Activated T-cell treated with anti-CD3 and anti-CD28 coated beads, Interleukin-2, amount 50 U/mL, for 72 hours (primary cell): ENCODE measurements at regions not wholly inside any gene's neighbourhood (a gene's known extent, or its start where the extent isn't known, plus 50 kb on each side); places are given as distances from the start of the nearest gene placed in this dataset.

Experiments used
- ATAC-seq, 2 donors: fragments of 150-1000 bp; cut with Tn5 transposase; replicated peaks in 1 of 2; 2 replicates each; pipeline ENCODE4 v1.10.0; 2021; ENCODE audit warnings: moderate library complexity in 2 of 2, mild to moderate bottlenecking in 1 of 2
- DNase-seq, 2 donors: peaks; one replicate each; pipeline ENCODE4 v3.0.0; 2021 to 2022; ENCODE audit warnings: mixed read lengths in 1 of 2
- H3K27ac Mint-ChIP-seq: one replicate; pipeline ENCODE4 v1.8.0; 2022; ENCODE audit warnings: mild to moderate bottlenecking, moderate library complexity, mixed read lengths
- H3K27me3 Mint-ChIP-seq: one replicate; pipeline ENCODE4 v1.8.0; 2022; ENCODE audit warnings: low read depth, mixed read lengths
- H3K36me3 Mint-ChIP-seq, 2 donors: one replicate each; pipeline ENCODE4 v1.8.0; 2022; ENCODE audit warnings: mixed read lengths in 2 of 2, mild to moderate bottlenecking in 1 of 2; ENCODE audit not compliant: insufficient read depth in 2 of 2
- H3K4me1 Mint-ChIP-seq: one replicate; pipeline ENCODE4 v1.8.0; 2022; ENCODE audit warnings: low read depth, mixed read lengths
- H3K4me3 Mint-ChIP-seq, 2 donors: one replicate each; pipeline ENCODE4 v1.8.0; 2022; ENCODE audit warnings: mild to moderate bottlenecking in 2 of 2, mixed read lengths in 2 of 2, moderate library complexity in 2 of 2
- H3K9me3 Mint-ChIP-seq, 2 donors: one replicate each; pipeline ENCODE4 v1.8.0; 2022; ENCODE audit warnings: mixed read lengths in 2 of 2

DNA sequence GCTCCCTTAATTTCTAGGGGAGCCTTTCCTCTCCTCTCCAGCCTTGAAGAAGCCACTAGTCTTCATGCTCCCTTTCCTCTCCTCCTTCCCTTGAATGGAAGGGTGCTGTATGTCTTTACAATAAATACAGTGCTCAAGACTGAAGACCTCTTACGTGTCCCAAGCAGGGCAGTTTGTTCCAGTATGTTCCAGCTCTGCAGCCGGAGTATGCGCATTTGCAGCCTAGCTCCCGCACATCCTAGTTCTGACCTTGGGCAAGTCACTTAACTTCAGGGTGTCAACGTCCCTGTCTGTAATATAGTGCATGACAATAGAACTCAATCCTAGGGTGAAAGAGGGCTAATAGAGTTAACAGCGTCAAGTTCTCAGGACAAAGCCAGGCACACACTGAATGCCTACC lies 208.0 kb downstream of the HAUS1 start:
- no peak overlapping the region for H3K4me3 Mint-ChIP-seq
- peaks cover 3 to 4% of the 10 kb centered on the region in 2 donors for H3K36me3 Mint-ChIP-seq
- H3K27me3 Mint-ChIP-seq: no peaks in the 10 kb centered on the region
- H3K9me3 Mint-ChIP-seq: peaks cover 0 to 2% of the 10 kb centered on the region in 2 donors
- no peak for DNase-seq
- H3K27ac Mint-ChIP-seq: no peak overlapping the region
- ATAC-seq: no peak
- H3K4me1 Mint-ChIP-seq: no peaks in the 10 kb centered on the region

DNA sequence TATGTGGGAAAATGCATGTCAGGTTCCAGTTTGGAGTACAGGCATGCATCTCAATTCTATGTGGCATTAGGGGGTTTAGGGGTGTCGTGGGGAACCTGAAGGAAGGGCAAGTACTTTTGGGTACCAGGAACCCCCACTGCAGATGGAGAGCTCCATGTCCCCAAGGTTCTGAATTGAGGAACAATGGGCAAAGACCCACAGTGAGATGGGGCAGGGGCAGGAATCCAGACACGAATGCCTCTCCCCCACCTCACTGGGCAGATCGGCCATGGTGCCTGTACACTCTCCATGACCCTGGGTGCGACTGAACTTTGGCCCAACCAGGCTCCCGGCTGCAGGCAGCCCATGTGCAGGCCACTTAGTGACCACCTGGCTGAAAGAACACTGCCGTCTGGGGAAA lies 209.3 kb downstream of the HAUS1 start:
- no peak overlapping the region for H3K4me3 Mint-ChIP-seq
- H3K4me1 Mint-ChIP-seq: no peaks in the 10 kb centered on the region
- H3K27ac Mint-ChIP-seq: no peak overlapping the region
- no peak for ATAC-seq
- DNase-seq: no peak
- no peaks in the 10 kb centered on the region for H3K27me3 Mint-ChIP-seq
- no peaks in the 10 kb centered on the region for H3K9me3 Mint-ChIP-seq
- H3K36me3 Mint-ChIP-seq: no peaks in the 10 kb centered on the region

DNA sequence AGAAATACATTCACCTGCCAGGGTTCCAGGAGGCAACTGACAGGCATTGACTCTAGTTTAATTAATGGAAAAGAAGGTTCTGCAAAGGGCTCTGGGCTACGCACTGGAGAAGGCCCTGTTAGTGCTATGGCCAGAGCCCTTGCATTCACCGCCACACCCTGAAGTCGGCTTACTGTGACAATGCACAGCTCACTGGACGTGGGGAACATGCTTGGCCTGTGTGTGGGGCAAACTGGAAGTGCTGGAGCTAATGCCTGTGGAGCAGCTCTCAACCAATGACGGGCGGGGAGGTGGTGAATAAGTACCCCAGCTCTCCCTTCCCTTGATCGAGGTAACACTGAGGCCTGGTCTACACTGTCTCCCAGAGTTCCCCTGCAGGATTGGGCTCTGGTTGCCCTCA lies 209.8 kb downstream of the HAUS1 start:
- Mint-ChIP-seq H3K4me1 (no peaks in the 10 kb centered on the region), H3K27ac (no peak overlapping the region), H3K27me3 (no peaks in the 10 kb centered on the region), H3K4me3 (no peak overlapping the region), H3K9me3 (no peaks in the 10 kb centered on the region), H3K36me3 (no peaks in the 10 kb centered on the region)
- no peak for DNase-seq
- ATAC-seq: no peak

DNA sequence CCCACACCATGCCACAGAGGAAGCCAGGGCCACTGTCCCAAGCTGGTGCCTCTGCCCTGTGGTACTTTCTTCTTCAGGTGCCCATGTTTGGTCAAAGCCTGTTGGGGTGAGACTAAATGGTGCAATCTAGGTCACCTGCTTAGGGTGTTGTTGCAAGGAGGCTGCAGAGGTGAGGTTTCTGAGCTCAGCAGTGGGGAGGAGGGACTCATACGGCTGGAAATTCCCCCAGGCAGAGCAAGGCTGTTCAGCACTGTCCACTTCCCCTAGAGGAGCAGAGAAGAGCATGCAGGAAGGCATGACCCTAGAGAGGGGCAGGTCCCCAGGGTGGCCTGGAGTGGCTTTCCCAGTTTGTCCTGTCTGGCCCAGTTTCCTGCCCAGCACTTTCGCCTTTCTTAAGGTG lies 211.0 kb downstream of the HAUS1 start:
- Mint-ChIP-seq H3K27me3 (no peaks in the 10 kb centered on the region), H3K36me3 (no peaks in the 10 kb centered on the region), H3K4me1 (no peaks in the 10 kb centered on the region), H3K4me3 (no peak overlapping the region), H3K9me3 (no peaks in the 10 kb centered on the region), H3K27ac (no peak overlapping the region)
- no peak for DNase-seq
- peak in 1 of 2 donors; percentile 35 for ATAC-seq

DNA sequence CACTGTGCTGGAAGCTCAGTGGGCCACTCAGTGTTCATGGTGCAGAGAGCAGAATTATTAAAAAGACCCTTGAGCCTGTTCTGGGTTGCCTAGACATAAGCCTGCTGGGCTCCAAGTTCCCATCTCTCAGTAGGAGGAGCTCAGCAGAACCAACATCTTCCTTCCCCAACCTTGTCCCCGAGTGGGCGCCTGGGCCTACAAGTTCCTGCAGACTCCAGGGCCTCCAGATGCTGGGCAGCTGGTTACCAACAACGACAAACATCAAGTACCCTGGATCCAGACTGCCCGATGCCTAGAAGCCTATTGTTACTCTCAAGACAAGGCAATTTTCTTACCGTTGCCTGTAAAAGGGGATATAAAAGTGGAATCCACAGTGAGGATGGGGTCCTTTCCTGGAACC lies 214.2 kb downstream of the HAUS1 start:
- Mint-ChIP-seq H3K9me3 (no peaks in the 10 kb centered on the region), H3K27ac (no peak overlapping the region), H3K36me3 (no peaks in the 10 kb centered on the region), H3K4me1 (no peaks in the 10 kb centered on the region), H3K4me3 (no peak overlapping the region), H3K27me3 (no peaks in the 10 kb centered on the region)
- ATAC-seq (no peak), DNase-seq (no peak)

GRCh38 chr18:46319783-46320182 lies 215.6 kb downstream of the HAUS1 start:
- DNase-seq: no peak
- H3K4me3 Mint-ChIP-seq: no peak overlapping the region
- no peaks in the 10 kb centered on the region for H3K36me3 Mint-ChIP-seq
- no peaks in the 10 kb centered on the region for H3K27me3 Mint-ChIP-seq
- no peaks in the 10 kb centered on the region for H3K9me3 Mint-ChIP-seq
- no peak overlapping the region for H3K27ac Mint-ChIP-seq
- peak; percentile 46 to 68 for ATAC-seq
- H3K4me1 Mint-ChIP-seq: no peaks in the 10 kb centered on the region

DNA sequence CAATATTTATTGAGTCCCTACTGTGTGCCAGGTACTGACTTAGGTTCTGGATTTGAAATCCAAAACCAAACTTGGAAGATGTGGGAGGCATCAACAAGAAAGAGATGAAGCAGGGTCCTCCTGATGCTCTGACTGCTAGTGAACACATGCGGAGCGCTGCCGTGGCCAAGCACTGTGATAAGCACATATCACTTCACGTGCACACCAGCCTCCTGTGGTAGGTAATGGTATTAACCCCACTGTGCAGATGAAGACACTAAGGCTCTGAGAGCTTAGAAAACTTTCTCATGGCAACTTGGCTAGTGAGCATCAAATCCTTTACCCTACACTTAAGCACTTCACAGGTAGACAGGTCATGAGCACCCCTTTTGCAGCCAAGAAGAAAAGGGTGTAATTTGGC lies 216.1 kb downstream of the HAUS1 start:
- ATAC-seq (no peak), DNase-seq (no peak)
- no peaks in the 10 kb centered on the region for H3K36me3 Mint-ChIP-seq
- no peak overlapping the region for H3K4me3 Mint-ChIP-seq
- no peaks in the 10 kb centered on the region for H3K27me3 Mint-ChIP-seq
- H3K9me3 Mint-ChIP-seq: no peaks in the 10 kb centered on the region
- no peaks in the 10 kb centered on the region for H3K4me1 Mint-ChIP-seq
- H3K27ac Mint-ChIP-seq: no peak overlapping the region

GRCh38 chr18:46320928-46321711 lies 216.9 kb downstream of the HAUS1 start:
- H3K27me3 Mint-ChIP-seq: no peaks in the 10 kb centered on the region
- no peak overlapping the region for H3K27ac Mint-ChIP-seq
- no peak overlapping the region for H3K4me3 Mint-ChIP-seq
- no peak for ATAC-seq
- no peaks in the 10 kb centered on the region for H3K36me3 Mint-ChIP-seq
- no peaks in the 10 kb centered on the region for H3K9me3 Mint-ChIP-seq
- no peaks in the 10 kb centered on the region for H3K4me1 Mint-ChIP-seq
- no peak for DNase-seq

- DNase-seq (no peak), ATAC-seq (no peak)
- Mint-ChIP-seq H3K9me3 (no peaks in the 10 kb centered on the region), H3K27ac (no peak overlapping the region), H3K4me1 (no peaks in the 10 kb centered on the region), H3K27me3 (no peaks in the 10 kb centered on the region), H3K36me3 (no peaks in the 10 kb centered on the region), H3K4me3 (no peak overlapping the region)
Measured at GRCh38 chr18:46321955-46322354, 217.8 kb downstream of the HAUS1 start.

GRCh38 chr18:46322411-46322891 lies 218.3 kb downstream of the HAUS1 start:
- Mint-ChIP-seq H3K4me1 (no peaks in the 10 kb centered on the region), H3K27ac (no peak overlapping the region), H3K4me3 (no peak overlapping the region), H3K36me3 (no peaks in the 10 kb centered on the region), H3K27me3 (no peaks in the 10 kb centered on the region), H3K9me3 (no peaks in the 10 kb centered on the region)
- no peak for DNase-seq
- no peak for ATAC-seq

DNA sequence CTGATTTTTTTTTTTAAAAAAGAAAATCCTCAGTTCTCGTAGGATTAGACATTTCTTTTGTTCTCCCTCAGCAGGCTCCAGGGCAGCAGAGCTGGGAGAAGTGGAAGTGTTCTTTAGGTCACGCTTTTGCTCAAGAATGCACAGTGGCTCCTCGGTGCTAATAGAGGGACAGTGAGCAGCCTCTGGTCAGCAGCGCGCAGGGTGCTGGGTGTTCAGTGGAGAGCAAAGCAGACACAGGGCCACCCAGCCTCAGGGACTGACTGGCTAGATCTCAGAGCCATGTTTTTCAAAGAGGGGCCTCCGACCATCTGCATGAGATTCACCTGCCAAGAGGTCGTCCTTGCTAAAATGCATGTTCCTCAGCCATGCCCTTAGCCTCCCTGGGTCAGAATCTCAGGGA lies 218.8 kb downstream of the HAUS1 start:
- ATAC-seq (no peak), DNase-seq (no peak)
- Mint-ChIP-seq H3K27me3 (no peaks in the 10 kb centered on the region), H3K36me3 (no peaks in the 10 kb centered on the region), H3K4me3 (no peak overlapping the region), H3K4me1 (no peaks in the 10 kb centered on the region), H3K9me3 (no peaks in the 10 kb centered on the region), H3K27ac (no peak overlapping the region)

DNA sequence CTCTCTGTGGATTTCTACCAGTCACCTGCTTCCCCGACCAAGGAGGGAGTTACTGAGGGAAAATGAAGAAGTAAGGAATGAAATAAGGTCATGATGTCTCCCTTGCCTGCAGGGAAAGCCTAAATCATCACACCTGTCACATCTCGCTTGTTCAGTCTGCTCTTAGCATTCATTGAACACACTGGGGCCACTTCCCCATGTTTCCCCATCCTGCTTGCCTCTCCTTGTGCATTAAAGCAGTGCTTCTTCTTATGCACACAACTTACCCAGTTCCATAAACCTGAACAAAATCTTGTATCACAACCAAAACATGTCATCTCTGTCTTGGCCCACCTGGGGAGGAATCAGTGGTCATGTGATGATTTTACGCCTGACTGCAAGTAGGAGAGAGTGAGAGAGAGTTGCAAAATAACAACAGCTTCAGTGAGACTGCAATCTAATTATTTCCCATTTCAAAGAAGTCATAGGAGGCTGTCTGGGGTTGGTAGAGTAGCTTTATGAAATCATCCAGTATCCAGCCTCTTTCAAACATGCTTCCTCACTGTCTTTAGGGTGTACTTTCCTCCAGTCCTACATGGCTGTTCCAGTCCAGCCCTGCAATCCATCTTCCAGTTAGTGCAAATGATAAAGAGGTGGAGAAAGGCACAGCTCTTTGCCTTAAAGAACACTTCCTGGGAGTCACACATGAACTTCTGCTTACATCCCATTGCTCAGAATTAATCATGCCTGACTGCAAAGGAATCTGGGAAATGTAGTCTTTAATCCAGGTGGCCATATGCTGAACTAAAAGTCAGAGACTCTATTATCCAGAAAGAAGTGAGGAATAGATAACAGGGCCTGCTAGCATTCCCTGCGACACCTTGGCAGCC lies 220.1 kb downstream of the HAUS1 start:
- ATAC-seq (no peak), DNase-seq (no peak)
- no peak overlapping the region for H3K27ac Mint-ChIP-seq
- no peaks in the 10 kb centered on the region for H3K4me1 Mint-ChIP-seq
- H3K36me3 Mint-ChIP-seq: no peaks in the 10 kb centered on the region
- peaks cover 1% of the 10 kb centered on the region for H3K27me3 Mint-ChIP-seq
- no peak overlapping the region for H3K4me3 Mint-ChIP-seq
- no peaks in the 10 kb centered on the region for H3K9me3 Mint-ChIP-seq

GRCh38 chr18:46325895-46326294 lies 221.7 kb downstream of the HAUS1 start:
- no peaks in the 10 kb centered on the region for H3K4me1 Mint-ChIP-seq
- no peak for DNase-seq
- H3K27ac Mint-ChIP-seq: no peak overlapping the region
- H3K27me3 Mint-ChIP-seq: peaks cover 17% of the 10 kb centered on the region
- no peak for ATAC-seq
- H3K36me3 Mint-ChIP-seq: no peaks in the 10 kb centered on the region
- no peaks in the 10 kb centered on the region for H3K9me3 Mint-ChIP-seq
- H3K4me3 Mint-ChIP-seq: no peak overlapping the region
